ENCODE measurements at regions not wholly inside any gene's neighbourhood (a gene's known extent, or its start where the extent isn't known, plus 50 kb on each side); places are given as distances from the start of the nearest gene placed in this dataset.

DNA sequence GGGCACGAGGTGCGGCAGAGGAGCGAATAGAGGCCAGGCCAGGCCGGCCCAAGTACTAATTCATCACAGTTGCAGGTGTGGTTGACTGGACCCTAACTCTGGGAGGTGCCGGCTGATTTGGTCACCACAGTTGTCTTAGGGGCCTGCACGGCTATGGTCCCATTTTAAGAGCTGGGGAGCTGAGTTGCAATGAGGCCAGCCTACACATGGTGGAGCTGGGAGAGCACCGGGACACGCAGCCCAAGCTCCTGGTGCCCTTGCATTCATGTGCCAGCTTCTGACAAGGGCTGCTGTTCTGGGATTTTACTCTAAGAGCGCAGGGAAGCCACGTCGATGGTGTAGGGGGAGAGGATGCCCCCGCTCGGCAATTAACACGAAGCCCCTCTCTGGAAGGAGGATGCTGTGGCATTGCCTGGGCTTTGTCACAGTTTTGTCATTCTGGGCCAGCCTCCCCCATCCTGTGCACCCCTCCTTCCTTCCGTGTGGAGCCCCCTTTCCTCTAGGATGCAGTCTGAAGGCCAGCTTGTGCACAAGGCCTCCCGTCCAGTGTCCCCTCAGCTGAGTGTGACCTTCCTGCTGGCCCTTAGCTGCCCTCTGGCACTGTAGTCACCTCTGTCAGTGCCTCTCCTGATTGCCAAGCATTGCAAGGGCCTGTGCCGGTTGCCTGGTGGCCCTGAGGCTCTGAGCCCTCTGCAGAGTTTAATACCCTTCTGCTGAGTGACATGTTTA lies 109.4 kb upstream of the C1QTNF9B start:
- TF ChIP-seq, protein P1, sequence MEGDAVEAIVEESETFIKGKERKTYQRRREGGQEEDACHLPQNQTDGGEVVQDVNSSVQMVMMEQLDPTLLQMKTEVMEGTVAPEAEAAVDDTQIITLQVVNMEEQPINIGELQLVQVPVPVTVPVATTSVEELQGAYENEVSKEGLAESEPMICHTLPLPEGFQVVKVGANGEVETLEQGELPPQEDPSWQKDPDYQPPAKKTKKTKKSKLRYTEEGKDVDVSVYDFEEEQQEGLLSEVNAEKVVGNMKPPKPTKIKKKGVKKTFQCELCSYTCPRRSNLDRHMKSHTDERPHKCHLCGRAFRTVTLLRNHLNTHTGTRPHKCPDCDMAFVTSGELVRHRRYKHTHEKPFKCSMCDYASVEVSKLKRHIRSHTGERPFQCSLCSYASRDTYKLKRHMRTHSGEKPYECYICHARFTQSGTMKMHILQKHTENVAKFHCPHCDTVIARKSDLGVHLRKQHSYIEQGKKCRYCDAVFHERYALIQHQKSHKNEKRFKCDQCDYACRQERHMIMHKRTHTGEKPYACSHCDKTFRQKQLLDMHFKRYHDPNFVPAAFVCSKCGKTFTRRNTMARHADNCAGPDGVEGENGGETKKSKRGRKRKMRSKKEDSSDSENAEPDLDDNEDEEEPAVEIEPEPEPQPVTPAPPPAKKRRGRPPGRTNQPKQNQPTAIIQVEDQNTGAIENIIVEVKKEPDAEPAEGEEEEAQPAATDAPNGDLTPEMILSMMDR (optimal IDR thresholded peaks at IDR 0.05 in 1 of 3, IDR thresholded peaks at IDR 0.05 in 1 of 3, conservative IDR thresholded peaks at IDR 0.05 in 1 of 3; ENCODE audit: extremely low read depth in 1 of 3, insufficient read depth in 2 of 3, low read length in 3 of 3) = no peak
- no peak for TF ChIP-seq EZH2 (IDR thresholded peaks at IDR 0.05; ENCODE audit: low read length)
